Limb (tissue), 2 donors: ENCODE measurements at regions not wholly inside any gene's neighbourhood (a gene's known extent, or its start where the extent isn't known, plus 50 kb on each side); places are given as distances from the start of the nearest gene placed in this dataset.

Experiments used
- DNase-seq, 2 donors: peaks; one replicate each; pipeline ENCODE4 v3.0.0-alpha.2; 2016; ENCODE audit errors: extremely low spot score in 2 of 2

DNA sequence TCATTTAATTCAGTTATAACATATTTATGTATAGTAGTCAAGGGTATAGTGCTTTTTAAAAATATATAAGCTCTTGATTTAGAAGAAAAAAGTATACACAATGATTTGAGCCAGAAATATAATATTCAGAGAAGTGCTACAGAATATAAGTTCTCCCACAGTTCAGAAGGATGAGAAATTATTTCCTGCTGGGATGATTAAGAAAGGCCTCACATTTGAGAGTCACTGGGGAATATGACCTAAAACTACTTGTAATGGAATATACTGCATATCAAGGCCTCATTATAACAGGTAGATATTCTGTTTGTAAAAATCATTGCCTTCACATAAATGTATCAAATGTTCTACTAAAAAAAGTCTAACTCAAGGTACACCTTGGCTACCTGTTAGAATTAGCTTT, 203.5 kb downstream of the MBD2 start:
- no peak for DNase-seq

DNA sequence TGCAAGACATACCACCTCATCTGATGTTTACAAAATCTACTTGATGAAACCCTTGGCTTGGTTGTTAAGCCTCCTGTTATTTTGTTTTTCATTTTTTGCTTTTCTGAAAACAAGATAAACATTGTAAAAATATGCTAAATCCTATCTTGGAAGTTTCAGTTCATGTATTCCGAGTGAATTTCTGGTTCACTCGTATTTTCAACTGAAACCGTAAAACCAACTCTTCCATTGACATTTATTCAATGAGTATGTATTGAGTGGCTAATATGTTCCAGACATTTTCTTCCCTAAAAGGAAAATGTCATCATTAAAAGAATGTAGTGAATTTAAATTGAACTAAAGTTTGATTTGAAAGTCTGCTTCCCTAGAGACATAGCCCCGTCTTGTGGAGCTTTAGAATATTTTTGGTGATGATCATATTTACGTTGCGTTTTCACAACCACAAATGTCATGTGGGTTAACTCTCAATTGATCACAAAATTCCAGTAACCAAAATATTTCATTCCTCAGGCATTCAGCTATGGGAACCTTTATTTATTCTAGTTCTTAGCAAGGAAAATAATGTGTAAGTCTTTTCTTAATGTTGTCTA, 204.2 kb downstream of the MBD2 start:
- DNase-seq, result peak in 1 of 2 donors; percentile 15

DNA sequence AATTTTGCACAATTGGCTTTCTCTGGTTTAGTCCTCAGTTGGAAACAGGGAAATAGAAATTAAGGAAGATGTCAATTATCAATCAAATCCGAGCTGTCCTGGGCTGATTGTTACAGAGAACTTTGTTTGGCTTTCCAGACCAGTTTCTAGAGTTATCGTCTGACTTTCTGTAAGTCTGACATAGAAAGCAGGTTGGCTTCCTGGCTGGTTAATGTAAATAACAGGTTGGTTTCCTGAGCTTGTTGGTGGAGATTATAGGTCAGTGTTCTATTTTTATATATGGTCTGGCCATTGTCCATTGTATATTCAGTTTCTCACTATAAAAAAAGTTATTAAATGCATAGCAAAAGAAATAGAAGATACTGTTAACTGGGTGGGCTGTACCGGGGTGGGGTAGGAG, 204.8 kb downstream of the MBD2 start:
- DNase-seq, result peak in 1 of 2 donors; percentile 11

- no peak for DNase-seq
These were observed 211.0 kb downstream of the MBD2 start for GRCh38 chr18:54013452-54013851.

- no peak for DNase-seq
These were observed 219.6 kb downstream of the MBD2 start for GRCh38 chr18:54004828-54005227.

DNA sequence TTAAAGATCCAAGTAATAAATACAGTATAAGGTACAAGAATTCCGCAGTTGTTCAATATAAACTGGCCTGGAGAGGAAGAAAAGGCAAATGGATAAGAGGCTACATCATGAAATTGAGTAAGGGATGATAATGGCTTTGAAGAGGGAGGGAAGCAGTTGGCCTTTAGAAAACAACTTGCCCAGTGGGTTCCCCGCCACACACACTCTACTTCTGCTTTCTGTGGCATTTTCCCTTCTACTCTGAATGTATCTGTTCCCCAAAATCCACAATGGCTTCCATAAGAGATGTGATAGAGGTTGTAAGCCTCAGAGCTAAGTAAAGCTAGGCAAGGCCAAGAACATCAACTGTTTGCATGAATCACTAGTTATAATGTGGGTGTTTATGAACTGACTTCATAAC, 221.3 kb downstream of the MBD2 start:
- no peak for DNase-seq

DNA sequence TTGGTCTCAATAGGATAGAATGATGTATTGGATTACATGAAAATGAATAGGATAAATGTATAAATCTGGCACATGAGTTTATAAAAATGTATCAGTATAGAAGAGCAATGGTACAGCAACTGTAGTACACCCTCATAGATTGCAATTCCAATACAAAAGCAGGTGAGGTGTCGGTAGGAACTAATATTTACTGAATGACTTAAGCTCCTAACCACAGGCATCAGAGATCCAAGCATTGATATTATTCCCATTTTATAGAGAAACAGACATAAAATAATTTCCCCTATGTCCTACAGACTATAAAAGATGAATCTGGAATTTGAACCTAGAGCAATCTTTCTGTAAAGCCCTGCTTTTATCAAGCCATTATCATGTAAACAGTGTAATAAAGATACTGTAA, 227.4 kb downstream of the MBD2 start:
- no peak for DNase-seq

GRCh38 chr18:53994016-53994415, 230.5 kb downstream of the MBD2 start:
- no peak for DNase-seq

DNA sequence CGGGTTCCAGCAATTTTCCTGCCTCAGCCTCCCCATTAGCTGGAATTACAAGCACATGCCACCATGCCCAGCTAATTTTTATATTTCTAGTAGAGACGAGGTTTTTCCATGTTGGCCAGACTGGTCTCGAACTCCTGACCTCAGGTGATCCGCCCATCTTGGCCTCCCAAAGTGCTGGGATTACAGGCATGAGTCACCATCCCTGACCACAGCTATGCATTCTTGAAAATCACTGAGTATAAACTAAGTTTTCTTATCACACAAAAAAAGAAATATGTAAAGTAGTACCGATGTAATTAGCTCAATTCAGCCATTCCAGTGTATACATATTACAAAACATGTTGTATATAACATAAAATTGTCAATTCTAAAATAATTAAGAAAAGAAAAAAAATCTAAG, 232.7 kb downstream of the MBD2 start:
- no peak for DNase-seq

DNA sequence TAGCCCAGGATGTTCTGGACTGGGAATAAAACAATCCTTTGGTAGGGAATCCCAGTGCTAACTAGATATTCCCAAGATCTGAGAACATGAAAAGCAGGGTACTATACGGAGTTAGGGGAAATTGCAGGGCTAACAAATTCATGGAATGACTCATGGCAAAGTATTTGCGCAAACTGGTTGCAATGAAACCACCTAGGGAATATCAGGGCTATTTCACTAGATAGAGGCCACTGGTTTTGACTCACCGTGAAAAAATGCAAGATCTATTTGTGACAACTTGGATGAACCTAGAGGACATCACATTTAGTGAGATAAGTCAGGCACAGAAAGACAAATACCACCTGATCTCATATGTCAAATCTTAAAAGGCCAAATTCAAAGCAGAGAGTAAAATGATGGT, 233.3 kb downstream of the MBD2 start:
- DNase-seq, result no peak

- DNase-seq, result no peak
These were observed 234.0 kb downstream of the MBD2 start for GRCh38 chr18:53990485-53990884.

DNA sequence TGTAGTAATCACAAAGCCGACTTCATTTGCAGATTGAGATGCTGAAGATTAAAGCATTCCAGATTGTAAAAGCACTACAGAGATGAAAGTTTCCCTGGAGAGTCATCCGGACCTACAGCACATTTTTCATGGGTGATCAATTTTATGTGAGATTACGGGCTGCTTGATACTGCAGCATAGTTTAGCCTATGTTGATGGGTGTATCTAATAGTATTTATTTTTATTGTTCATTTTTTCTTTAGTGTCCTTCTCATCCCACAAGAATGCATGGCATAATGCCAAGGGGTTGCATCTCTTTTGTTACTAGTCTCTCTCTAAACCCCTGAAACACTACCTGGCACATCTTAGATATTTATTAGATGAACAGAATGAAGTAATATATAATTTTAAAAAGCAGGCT, 240.4 kb downstream of the MBD2 start:
- DNase-seq, result no peak

- no peak for DNase-seq
These were observed 253.1 kb downstream of the MBD2 start for GRCh38 chr18:53971331-53971730.

DNA sequence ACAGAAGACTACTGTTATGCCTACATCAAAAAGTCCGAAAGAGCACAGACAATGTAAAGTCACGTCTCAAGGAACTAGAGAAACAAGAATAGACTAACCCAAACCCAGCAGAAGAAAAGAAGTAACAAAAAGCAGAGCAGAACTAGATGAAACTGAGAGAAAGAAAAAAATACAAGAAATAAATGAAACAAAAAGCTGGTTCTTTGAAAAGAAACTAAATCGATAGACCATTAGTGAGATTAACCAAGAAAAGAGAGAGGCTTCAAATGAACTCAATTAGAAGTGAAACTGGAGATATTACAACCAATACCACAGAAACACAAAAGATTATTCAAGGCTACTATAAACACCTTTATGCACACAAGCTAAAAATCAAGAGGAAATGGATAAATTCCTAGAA, 271.8 kb downstream of the MBD2 start:
- DNase-seq, result no peak

- no peak for DNase-seq
These were observed 273.9 kb downstream of the MBD2 start for GRCh38 chr18:53950545-53950944.

DNA sequence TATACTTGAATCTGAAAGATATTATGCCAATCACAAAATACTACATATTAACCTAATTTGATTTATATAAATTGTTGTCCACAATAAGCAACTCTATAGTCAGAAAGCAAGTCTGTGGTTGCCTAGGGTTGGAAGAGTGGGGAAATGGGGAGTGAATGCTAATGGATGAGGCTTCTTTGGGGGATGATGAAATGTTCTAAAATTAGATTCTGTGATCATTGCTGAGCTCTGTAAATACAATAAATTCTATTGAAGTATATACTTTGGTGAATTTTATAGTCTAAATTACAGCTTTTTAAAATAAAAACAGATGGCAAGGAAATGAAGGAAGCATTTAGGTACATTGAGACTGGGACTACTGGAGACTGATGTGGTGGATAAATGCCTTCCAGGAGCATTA, 275.5 kb downstream of the MBD2 start:
- peak in 1 of 2 donors; percentile 9 for DNase-seq

GRCh38 chr18:53947092-53947640, 277.3 kb downstream of the MBD2 start:
- DNase-seq, result no peak

GRCh38 chr18:53946594-53946993, 277.9 kb downstream of the MBD2 start:
- DNase-seq, result no peak

DNA sequence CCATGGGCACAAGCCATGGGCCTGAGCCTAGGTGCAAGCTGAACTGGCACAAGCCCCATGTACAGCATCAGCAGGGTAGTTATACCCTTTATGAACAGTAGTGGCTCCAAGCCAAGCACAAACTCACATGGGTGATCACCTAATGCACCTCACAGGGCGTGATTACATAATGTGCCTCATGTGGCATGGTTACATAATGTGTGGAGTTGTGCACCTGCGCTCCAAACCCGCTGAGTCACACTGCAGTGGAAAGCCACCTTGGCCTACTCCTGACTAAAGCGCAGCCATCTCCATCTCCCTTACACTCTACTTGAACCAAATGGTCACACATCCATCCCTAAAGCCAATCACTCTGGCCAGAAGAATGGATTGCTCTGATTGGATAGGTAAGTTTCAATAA, 279.7 kb downstream of the MBD2 start:
- no peak for DNase-seq

DNA sequence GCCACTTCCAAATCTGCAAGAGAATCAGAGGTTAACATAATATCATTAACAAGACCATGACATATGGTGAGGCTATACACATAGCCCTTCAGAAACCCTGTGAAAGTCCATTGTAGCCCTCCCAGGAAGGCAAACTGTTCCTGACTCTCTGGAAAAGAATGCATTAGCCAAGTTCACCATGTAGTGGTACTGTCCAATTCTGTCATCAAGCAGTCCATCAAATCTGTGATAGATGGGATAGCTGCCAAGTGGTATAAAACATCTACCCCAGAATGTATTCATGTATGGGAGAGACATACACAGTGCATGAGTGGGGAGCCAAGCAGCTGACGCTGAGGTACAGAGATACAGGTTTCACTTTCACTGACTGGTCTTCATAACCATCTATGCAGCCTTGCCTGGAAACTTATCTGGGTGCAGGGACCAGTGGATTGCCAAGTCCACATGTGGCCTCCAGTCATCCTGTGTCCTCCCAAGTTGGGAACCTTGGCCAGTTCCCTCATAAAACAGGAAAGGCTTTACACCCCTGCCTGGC, 281.1 kb downstream of the MBD2 start:
- DNase-seq, result no peak

DNA sequence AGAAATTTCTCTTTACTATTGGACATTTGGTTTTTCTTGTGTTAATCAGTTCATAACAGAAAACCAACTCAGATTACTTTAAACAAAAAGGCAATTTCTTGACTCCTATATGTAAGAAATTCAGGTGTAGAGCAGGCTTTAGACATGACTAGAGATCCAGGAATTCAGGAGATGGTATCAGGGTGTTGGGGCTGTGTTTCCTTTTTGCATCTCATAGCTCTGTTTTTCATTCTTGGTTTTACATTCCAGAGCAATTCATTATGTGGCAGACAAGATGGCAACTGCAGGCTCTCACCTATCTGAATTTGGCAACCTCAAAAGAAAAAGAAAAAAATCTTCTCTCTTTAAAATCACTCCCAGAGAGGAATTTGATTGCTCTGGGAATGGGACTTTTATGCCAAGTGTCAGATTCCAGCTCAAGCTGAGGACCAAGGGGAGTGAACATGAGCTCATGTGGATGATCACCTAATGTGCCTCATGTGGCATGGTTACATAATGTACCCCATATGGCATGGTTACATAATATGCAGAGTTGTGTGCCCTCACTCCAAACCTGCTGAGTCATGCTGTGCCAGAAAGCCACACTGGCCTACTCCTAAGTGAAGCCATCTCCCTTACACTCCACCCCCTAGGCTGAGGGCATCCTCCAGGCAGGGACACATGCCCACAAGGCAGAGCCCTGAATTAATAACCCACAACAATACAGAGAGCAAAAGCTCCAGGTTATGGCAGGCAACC, 282.7 kb downstream of the MBD2 start:
- no peak for DNase-seq

GRCh38 chr18:53937037-53937436, 287.4 kb downstream of the MBD2 start:
- DNase-seq, result no peak

DNA sequence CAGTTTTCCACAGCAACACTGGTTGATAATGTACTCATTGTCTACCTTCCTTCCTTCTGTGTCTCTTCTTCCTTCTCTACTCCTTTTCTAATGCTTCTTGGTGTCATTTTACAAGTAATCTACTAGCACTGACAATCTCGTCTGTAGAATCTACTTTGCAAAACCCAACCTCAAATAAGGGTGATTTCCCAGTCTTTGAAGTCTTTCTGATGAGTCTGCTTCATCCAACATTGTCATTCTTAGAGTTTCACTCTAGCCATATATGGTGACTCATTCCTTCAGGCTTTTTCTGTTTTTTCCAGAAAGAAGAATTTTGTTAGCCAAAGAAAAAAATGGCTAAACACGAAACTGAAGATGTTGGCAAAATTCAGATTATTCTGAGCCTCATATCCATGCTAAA, 288.7 kb downstream of the MBD2 start:
- no peak for DNase-seq
